OCI-LY7 (cell line): ENCODE measurements at regions not wholly inside any gene's neighbourhood (a gene's known extent, or its start where the extent isn't known, plus 50 kb on each side); places are given as distances from the start of the nearest gene placed in this dataset.
A peak's percentile ranks its signal among the peaks of the same experiment; 100 is the strongest.

Experiments used
- BruUV-seq: library from RNA; stranded (reverse); fragments of 400-500 nt; replicated peaks from 2 replicates; lab custom pipeline; 2021; lab: Mats Ljungman, UMichigan
- CTCF ChIA-PET: fragments of 300-600 bp; sonication (Branson Sonifier 250); formaldehyde crosslinking; loops from one replicate; lab custom pipeline; 2022; ENCODE audit warnings: antibody characterized with exemption; ENCODE audit not compliant: unreplicated experiment; lab: Charles Lee
- POLR2A ChIA-PET: fragments of 300-600 bp; sonication (Branson Sonifier 250); formaldehyde crosslinking; loops from one replicate; lab custom pipeline; 2022; ENCODE audit warnings: antibody characterized with exemption; lab: Charles Lee
- DNase-seq: peaks from one replicate; pipeline ENCODE4 v3.0.0-alpha.2; 2015; ENCODE audit warnings: low spot score
- H2AFZ ChIP-seq: fragments of 200-600 bp; sonication (generic), shearing (Covaris generic); 2 replicates; pipeline ENCODE4 v1.6.1; 2014; ENCODE audit warnings: mild to moderate bottlenecking, antibody characterized with exemption, low read length, moderate library complexity
- H3K27ac ChIP-seq: fragments of 200-600 bp; sonication (generic); 2 replicates; pipeline ENCODE4 v1.5.1; 2014; ENCODE audit warnings: mixed run types, low read depth, mild to moderate bottlenecking, moderate library complexity, low read length, inconsistent platforms; ENCODE audit not compliant: poor library complexity, severe bottlenecking
- H3K36me3 ChIP-seq: fragments of 200-600 bp; sonication (generic); 2 replicates; pipeline ENCODE4 v1.6.1; 2014; ENCODE audit warnings: mild to moderate bottlenecking, antibody characterized with exemption, low read length, moderate library complexity, mixed read lengths; ENCODE audit not compliant: insufficient read depth
- H3K4me1 ChIP-seq: fragments of 200-600 bp; sonication (generic); 2 replicates; pipeline ENCODE4 v1.5.1; 2014; ENCODE audit warnings: mild to moderate bottlenecking, low read length; ENCODE audit not compliant: insufficient read depth, poor library complexity, severe bottlenecking
- H3K4me2 ChIP-seq: fragments of 200-600 bp; sonication (generic); 2 replicates; pipeline ENCODE4 v1.6.1; 2014; ENCODE audit warnings: mild to moderate bottlenecking, low read length
- H3K4me3 ChIP-seq: fragments of 200-600 bp; sonication (generic); 2 replicates; pipeline ENCODE4 v1.5.1; 2014; ENCODE audit warnings: mild to moderate bottlenecking, low read depth, low read length; ENCODE audit not compliant: poor library complexity, severe bottlenecking
- H3K79me2 ChIP-seq: fragments of 200-600 bp; sonication (generic); 2 replicates; pipeline ENCODE4 v1.6.1; 2016; ENCODE audit warnings: low read depth, mild to moderate bottlenecking, low read length, moderate library complexity, mixed read lengths; ENCODE audit not compliant: insufficient read depth
- H3K9me2 ChIP-seq: fragments of 200-600 bp; sonication (generic); 2 replicates; pipeline ENCODE4 v1.6.1; 2016; ENCODE audit warnings: mild to moderate bottlenecking, low read length, mixed read lengths; ENCODE audit not compliant: insufficient read depth
- H3K9me3 ChIP-seq: fragments of 200-600 bp; sonication (generic); 2 replicates; pipeline ENCODE4 v1.6.1; 2014; ENCODE audit warnings: mild to moderate bottlenecking, mixed run types, low read length, mixed read lengths
- H4K20me1 ChIP-seq: fragments of 200-600 bp; sonication (generic); 2 replicates; pipeline ENCODE4 v1.6.1; 2014; ENCODE audit warnings: mild to moderate bottlenecking, antibody characterized with exemption, low read length, moderate library complexity, mixed read lengths; ENCODE audit not compliant: insufficient read depth
- EZH2phosphoT487 ChIP-seq: fragments of 200-600 bp; sonication (generic); IDR thresholded peaks from 2 replicates; pipeline ENCODE4 v1.6.1; 2018; ENCODE audit warnings: low read depth, borderline replicate concordance, mild to moderate bottlenecking, mixed run types, antibody characterized with exemption, low read length, moderate library complexity, mixed read lengths
- intact Hi-C: fragments of 100-400 bp; cut with micrococcal nuclease; formaldehyde crosslinking; loops from one replicate; pipeline ENCODE4 v1.10.0; 2022; ENCODE audit not compliant: unreplicated experiment
- TF ChIP-seq, protein P1 (sequence below): fragments of 200-600 bp; sonication (generic); conservative IDR thresholded peaks from 2 replicates; pipeline ENCODE4 v1.5.1; 2014; ENCODE audit warnings: mild to moderate bottlenecking, antibody characterized with exemption, low read length, moderate library complexity, mixed read lengths

DNA sequence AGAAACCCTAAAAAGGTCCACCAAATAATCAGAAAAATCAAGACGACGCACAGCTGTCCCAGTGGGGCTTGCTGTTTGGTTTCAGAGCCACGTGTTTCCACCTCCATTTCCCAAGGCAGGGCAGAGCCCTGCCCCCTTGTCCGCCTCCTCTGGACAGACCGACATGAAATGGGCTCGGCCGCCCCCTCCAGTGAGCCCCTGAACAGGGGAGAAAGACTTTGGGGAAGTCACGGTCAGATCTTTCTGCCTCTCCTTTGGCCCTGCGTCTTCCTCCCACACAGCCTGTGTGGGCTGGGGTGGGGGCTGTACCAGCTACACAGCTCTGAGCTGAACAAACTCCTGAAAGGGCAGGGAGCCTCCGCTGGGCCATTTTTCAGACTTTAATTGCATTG, 230.7 kb downstream of the ENGASE start:
- no TSS peak for BruUV-seq
- peak overlapping the region; percentile 68 for H3K4me2 ChIP-seq
- no peaks in the 10 kb centered on the region for H3K36me3 ChIP-seq
- CTCF ChIA-PET = interaction anchor here (0.5 kb wide), 1 partner anchor 951 kb away, joined by 7 read pairs; no protein-coding TSS in a partner anchor
- no peaks in the 10 kb centered on the region for H4K20me1 ChIP-seq
- H3K27ac ChIP-seq = peak overlapping the region; percentile 78
- peaks cover 79% of the 10 kb centered on the region for H3K4me1 ChIP-seq
- no peaks in the 10 kb centered on the region for H3K9me3 ChIP-seq
- TF ChIP-seq, protein P1, sequence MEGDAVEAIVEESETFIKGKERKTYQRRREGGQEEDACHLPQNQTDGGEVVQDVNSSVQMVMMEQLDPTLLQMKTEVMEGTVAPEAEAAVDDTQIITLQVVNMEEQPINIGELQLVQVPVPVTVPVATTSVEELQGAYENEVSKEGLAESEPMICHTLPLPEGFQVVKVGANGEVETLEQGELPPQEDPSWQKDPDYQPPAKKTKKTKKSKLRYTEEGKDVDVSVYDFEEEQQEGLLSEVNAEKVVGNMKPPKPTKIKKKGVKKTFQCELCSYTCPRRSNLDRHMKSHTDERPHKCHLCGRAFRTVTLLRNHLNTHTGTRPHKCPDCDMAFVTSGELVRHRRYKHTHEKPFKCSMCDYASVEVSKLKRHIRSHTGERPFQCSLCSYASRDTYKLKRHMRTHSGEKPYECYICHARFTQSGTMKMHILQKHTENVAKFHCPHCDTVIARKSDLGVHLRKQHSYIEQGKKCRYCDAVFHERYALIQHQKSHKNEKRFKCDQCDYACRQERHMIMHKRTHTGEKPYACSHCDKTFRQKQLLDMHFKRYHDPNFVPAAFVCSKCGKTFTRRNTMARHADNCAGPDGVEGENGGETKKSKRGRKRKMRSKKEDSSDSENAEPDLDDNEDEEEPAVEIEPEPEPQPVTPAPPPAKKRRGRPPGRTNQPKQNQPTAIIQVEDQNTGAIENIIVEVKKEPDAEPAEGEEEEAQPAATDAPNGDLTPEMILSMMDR = no peak
- no peak for TF ChIP-seq EZH2phosphoT487
- peak overlapping the region; percentile 45; the same call in 1 of the 2 replicates for H2AFZ ChIP-seq
- intact Hi-C loops = loop anchor here (1.0 kb wide), 2 partner anchors 35 to 83 kb away; no protein-coding TSS in a partner anchor
- no peaks in the 10 kb centered on the region for H3K9me2 ChIP-seq
- DNase-seq = peak; percentile 65
- H3K79me2 ChIP-seq = no peaks in the 10 kb centered on the region
- H3K4me3 ChIP-seq = peak overlapping the region; percentile 21
- POLR2A ChIA-PET = interaction anchor here (0.7 to 3.0 kb wide), 2 partner anchors 35 to 367 kb away, joined by 3 to 24 read pairs; no protein-coding TSS in a partner anchor

DNA sequence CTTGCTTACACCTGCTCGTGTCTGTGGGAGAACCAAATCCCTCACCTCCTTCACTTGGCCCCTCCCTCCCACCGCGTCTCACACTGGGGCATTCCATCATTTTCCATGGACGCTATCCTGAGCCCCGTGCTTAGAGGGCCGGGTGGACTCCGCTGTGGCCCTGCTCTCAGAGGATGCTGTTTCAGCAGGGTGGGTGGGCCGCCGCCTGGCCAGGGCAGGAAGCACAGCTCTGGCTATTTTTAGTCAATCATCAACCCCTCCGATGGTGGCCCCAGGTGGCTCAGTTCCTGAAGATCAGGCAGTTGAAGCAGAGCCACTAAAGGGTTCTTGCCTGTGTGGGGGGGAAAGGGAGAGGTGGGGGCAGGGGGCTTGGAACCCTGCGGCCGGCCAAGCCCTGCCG, 230.3 kb downstream of the ENGASE start:
- Histone ChIP-seq H3K4me2 (peak overlapping the region; percentile 68), H3K79me2 (no peaks in the 10 kb centered on the region), H3K9me2 (no peaks in the 10 kb centered on the region), H3K4me3 (peak overlapping the region; percentile 21), H3K9me3 (no peaks in the 10 kb centered on the region), H4K20me1 (no peaks in the 10 kb centered on the region), H2AFZ (peak overlapping the region; percentile 45; the same call in 1 of the 2 replicates), H3K27ac (peak overlapping the region; percentile 78), H3K36me3 (no peaks in the 10 kb centered on the region), H3K4me1 (peaks cover 77% of the 10 kb centered on the region)
- intact Hi-C loops = loop anchor here (1.0 kb wide), 2 partner anchors 35 to 83 kb away; no protein-coding TSS in a partner anchor
- DNase-seq = peak; percentile 94
- TF ChIP-seq, protein P1 = peak; percentile 62
- no peak for TF ChIP-seq EZH2phosphoT487
- no TSS peak for BruUV-seq
- ChIA-PET CTCF (interaction anchor here (0.5 to 0.6 kb wide), 2 partner anchors 80 to 951 kb away, joined by 4 to 7 read pairs; no protein-coding TSS in a partner anchor), POLR2A (interaction anchor here (3.0 kb wide), 1 partner anchor 35 kb away, joined by 24 read pairs; no protein-coding TSS in a partner anchor)

DNA sequence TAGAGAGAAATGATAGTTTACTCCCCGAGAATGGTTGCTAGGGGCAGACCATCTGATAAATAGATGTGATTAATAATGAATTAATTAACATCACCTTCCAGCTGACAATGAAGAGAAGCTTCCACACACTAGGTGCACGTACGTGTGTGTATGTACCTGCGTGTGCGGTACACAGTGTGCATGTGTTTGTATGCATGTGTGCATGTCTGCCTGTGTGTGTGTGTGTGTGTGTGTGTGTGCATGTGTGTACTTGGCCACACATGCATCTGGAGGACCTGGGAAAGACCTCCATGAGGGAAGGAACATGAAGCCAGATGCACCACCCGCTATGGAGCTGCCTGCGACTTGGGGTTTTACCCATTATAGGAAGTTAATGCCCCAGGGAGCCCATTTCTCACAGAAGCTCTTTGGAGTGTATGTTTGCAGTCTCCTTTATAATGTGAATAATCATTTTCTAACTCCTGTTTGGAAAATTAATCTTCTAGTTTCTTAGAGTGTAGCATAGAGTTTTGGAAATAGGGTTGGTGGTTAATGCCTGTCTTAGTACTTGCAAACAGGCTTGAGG, 229.1 kb downstream of the ENGASE start:
- CTCF ChIA-PET = no interaction called here

More for the DNA sequence above, 229.1 kb downstream of the ENGASE start:
- BruUV-seq = no TSS peak
- Histone ChIP-seq H3K27ac (peak overlapping the region; percentile 78), H2AFZ (no peak overlapping the region), H3K9me2 (no peaks in the 10 kb centered on the region), H3K4me2 (peak overlapping the region; percentile 52), H3K36me3 (no peaks in the 10 kb centered on the region), H3K4me3 (no peak overlapping the region), H3K4me1 (peaks cover 72% of the 10 kb centered on the region), H4K20me1 (no peaks in the 10 kb centered on the region), H3K9me3 (no peaks in the 10 kb centered on the region), H3K79me2 (no peaks in the 10 kb centered on the region)
- POLR2A ChIA-PET = interaction anchor here (0.7 kb wide), 1 partner anchor 44 kb away, joined by 3 read pairs; no protein-coding TSS in a partner anchor
- TF ChIP-seq EZH2phosphoT487 = no peak
- DNase-seq = peak; percentile 58
- intact Hi-C loops = no loop called here
